A549 (cell line): ENCODE measurements at regions not wholly inside any gene's neighbourhood (a gene's known extent, or its start where the extent isn't known, plus 50 kb on each side); places are given as distances from the start of the nearest gene placed in this dataset.

ENCODE experiments used
- ATAC-seq, 2 experiments: fragments of 200-7000 bp in 1 of 2; fragments of >200 bp in 1 of 2; cut with Nextera tagmentation in 1 of 2; cut with Tn5 transposase in 1 of 2; 3 replicates each; pipeline versions ENCODE4 v1.8.0 to v1.9.1; 2018 to 2020; ENCODE audit warnings: mild to moderate bottlenecking in 1 of 2, moderate library complexity in 1 of 2
- CTCF ChIA-PET: fragments of 300-600 bp; sonication (Branson Sonifier 250); formaldehyde crosslinking; extraction: SDS; loops from one replicate; lab custom pipeline; 2021; ENCODE audit warnings: antibody characterized with exemption, inconsistent platforms; lab: Yijun Ruan, JAX
- POLR2A ChIA-PET: fragments of 350-600 bp; formaldehyde crosslinking; extraction: SDS; loops from one replicate; lab custom pipeline; 2021; ENCODE audit warnings: antibody characterized with exemption, inconsistent platforms; lab: Yijun Ruan, JAX
- DNase-seq, 2 experiments: peaks; one replicate each; pipeline versions ENCODE4 v3.0.0 to v3.0.0-alpha.2; 2011 to 2016; ENCODE audit warnings: low read depth in 1 of 2, low spot score in 1 of 2
- FAIRE-seq: peaks from 2 replicates; lab custom pipeline; 2011; peaks lifted over from hg19 to GRCh38; lab: Jason Lieb, UNC
- H3K27ac ChIP-seq, 2 experiments: fragments of >200 bp; sonication (Bioruptor Twin); formaldehyde crosslinking; 3 replicates each; pipeline ENCODE4 v1.5.1; 2016 to 2017
- H3K4me1 ChIP-seq: fragments of >200 bp; sonication (Bioruptor Twin); formaldehyde crosslinking; 3 replicates; pipeline ENCODE4 v1.6.1; 2016
- H3K4me2 ChIP-seq: fragments of >200 bp; sonication (Bioruptor Twin); formaldehyde crosslinking; 3 replicates; pipeline ENCODE4 v1.6.1; 2016
- H3K4me3 ChIP-seq: fragments of >200 bp; sonication (Bioruptor Twin); formaldehyde crosslinking; 3 replicates; pipeline ENCODE4 v1.5.1; 2016
- H3K9me3 ChIP-seq: fragments of >200 bp; sonication (Bioruptor Twin); formaldehyde crosslinking; 3 replicates; pipeline ENCODE4 v1.6.1; 2016
- BHLHE40 ChIP-seq: IDR thresholded peaks from 2 replicates; pipeline ENCODE4 v1.6.1; 2012; ENCODE audit warnings: low read depth, low read length, inconsistent platforms
- EHF ChIP-seq: fragments of 250-450 bp; sonication (Bioruptor Pico); IDR thresholded peaks from 2 replicates; pipeline ENCODE4 v1.5.0; 2020; ENCODE audit warnings: mild to moderate bottlenecking
- GATA3 ChIP-seq: IDR thresholded peaks from 2 replicates; pipeline ENCODE4 v1.6.1; 2012; ENCODE audit warnings: borderline replicate concordance
- HOXA7 ChIP-seq: fragments of 250-450 bp; sonication (Bioruptor Pico); IDR thresholded peaks from 2 replicates; pipeline ENCODE4 v1.5.0; 2020; ENCODE audit warnings: mild to moderate bottlenecking, moderate library complexity
- HOXB5 ChIP-seq: fragments of 250-450 bp; sonication (Bioruptor Pico); IDR thresholded peaks from 2 replicates; pipeline ENCODE4 v1.5.0; 2020; ENCODE audit warnings: mild to moderate bottlenecking, moderate library complexity
- JUN ChIP-seq, 2 experiments: fragments of >200 bp; sonication (Bioruptor Twin); formaldehyde crosslinking; IDR thresholded peaks; 2 replicates in 1 of 2; 3 replicates in 1 of 2; pipeline ENCODE4 v1.6.1; 2016 to 2017
- MAFK ChIP-seq: fragments of 450-650 bp; IDR thresholded peaks from 2 replicates; pipeline ENCODE4 v1.6.1; 2014; ENCODE audit not compliant: partially characterized antibody
- MAZ ChIP-seq: fragments of 150-350 bp; IDR thresholded peaks from 2 replicates; pipeline ENCODE4 v1.6.1; 2014; ENCODE audit warnings: antibody characterized with exemption, low read depth, low read length, borderline replicate concordance
- MYC ChIP-seq: IDR thresholded peaks from 2 replicates; pipeline ENCODE4 v1.6.1; 2012; ENCODE audit warnings: mild to moderate bottlenecking, inconsistent platforms, low read length, improper control_type of control experiment, borderline replicate concordance
- PHF8 ChIP-seq: fragments of 200-600 bp; sonication (generic); IDR thresholded peaks from 2 replicates; pipeline ENCODE4 v1.6.1; 2016; ENCODE audit warnings: low read depth, mild to moderate bottlenecking, antibody characterized with exemption, moderate library complexity, borderline replicate concordance
- POLR2A ChIP-seq: IDR thresholded peaks from 2 replicates; pipeline ENCODE4 v1.6.1; 2012; ENCODE audit warnings: mild to moderate bottlenecking, low read length
- POLR2AphosphoS2 ChIP-seq: conservative IDR thresholded peaks from 2 replicates; pipeline ENCODE4 v1.6.1; 2012; ENCODE audit warnings: low read length, improper control_type of control experiment, inconsistent platforms
- RAD21 ChIP-seq, 2 experiments: fragments of >200 bp in 1 of 2; sonication (Bioruptor Twin) in 1 of 2; formaldehyde crosslinking in 1 of 2; IDR thresholded peaks in 1 of 2; conservative IDR thresholded peaks in 1 of 2; 2 replicates in 1 of 2; 3 replicates in 1 of 2; pipeline ENCODE4 v1.6.1; 2012 to 2018; ENCODE audit warnings: inconsistent platforms in 1 of 2
- RARB ChIP-seq: fragments of 250-450 bp; sonication (Bioruptor Pico); IDR thresholded peaks from 2 replicates; pipeline ENCODE4 v1.8.0; 2021; ENCODE audit warnings: mild to moderate bottlenecking, moderate library complexity
- RFX5 ChIP-seq: fragments of 450-650 bp; IDR thresholded peaks from 2 replicates; pipeline ENCODE4 v1.7.1; 2014; ENCODE audit warnings: antibody characterized with exemption, mild to moderate bottlenecking, moderate library complexity
- SMC3 ChIP-seq: fragments of >200 bp; sonication (Bioruptor Twin); formaldehyde crosslinking; IDR thresholded peaks from 3 replicates; pipeline ENCODE4 v1.6.1; 2018; ENCODE audit warnings: inconsistent platforms
- SREBF2 ChIP-seq: fragments of 450-650 bp; IDR thresholded peaks from 2 replicates; pipeline ENCODE4 v1.6.1; 2014; ENCODE audit warnings: mild to moderate bottlenecking, moderate library complexity
- TP53 ChIP-seq: fragments of 250-450 bp; sonication (Bioruptor Pico); IDR thresholded peaks from 2 replicates; pipeline ENCODE4 v1.5.0; 2021; ENCODE audit warnings: mild to moderate bottlenecking, moderate library complexity
- ZC3H11A ChIP-seq: fragments of 450-650 bp; IDR thresholded peaks from 2 replicates; pipeline ENCODE4 v1.6.1; 2014; ENCODE audit warnings: antibody characterized with exemption, mild to moderate bottlenecking
- ZSCAN20 ChIP-seq: fragments of 250-450 bp; sonication (Bioruptor Pico); IDR thresholded peaks from 2 replicates; pipeline ENCODE4 v1.8.0; 2022; ENCODE audit warnings: mild to moderate bottlenecking, moderate library complexity
- WGBS: methylation state at CpG from one replicate; pipeline ENCODE4 v1.1.6; 2017; ENCODE audit errors: missing lambda C conversion rate; 5-methylcytosine and 5-hydroxymethylcytosine counted together
- TF ChIP-seq, protein P1 (sequence below): fragments of >200 bp; sonication (Bioruptor Twin); formaldehyde crosslinking; IDR thresholded peaks from 3 replicates; pipeline ENCODE4 v1.6.1; 2016
- TF ChIP-seq, protein P2 (sequence below): IDR thresholded peaks from 2 replicates; pipeline ENCODE4 v1.6.1; 2012
- TF ChIP-seq, protein P3 (sequence below): fragments of 200-600 bp; sonication (generic); IDR thresholded peaks from 2 replicates; pipeline ENCODE4 v1.6.1; 2016; ENCODE audit warnings: antibody characterized with exemption, mild to moderate bottlenecking, moderate library complexity
- TF ChIP-seq, protein P4 (sequence below): fragments of 250-450 bp; sonication (Bioruptor Pico); IDR thresholded peaks from 2 replicates; pipeline ENCODE4 v1.5.0; 2021; ENCODE audit warnings: mild to moderate bottlenecking, moderate library complexity, borderline replicate concordance
- TF ChIP-seq, protein P5 (sequence below): IDR thresholded peaks from 2 replicates; pipeline ENCODE4 v1.6.1; 2012

DNA sequence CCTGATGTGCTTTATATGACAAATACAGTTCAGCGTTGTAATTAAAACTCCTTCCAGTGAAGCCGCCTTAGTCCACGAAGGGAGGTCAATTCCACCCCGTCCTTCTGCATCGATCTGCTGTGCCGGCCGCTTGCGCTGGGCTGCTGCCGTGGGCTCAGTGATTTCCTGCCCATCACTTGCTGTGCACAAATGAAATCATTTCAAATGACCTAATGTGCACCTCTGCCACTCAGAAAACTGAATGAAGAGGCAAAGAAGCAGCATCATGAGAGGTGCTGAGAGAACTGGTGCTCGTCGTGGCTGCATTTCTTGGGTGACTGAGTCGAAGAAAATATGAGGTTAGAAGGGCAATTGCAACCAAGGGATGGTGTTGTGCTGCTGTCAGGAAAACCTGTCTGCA lies 144.3 kb upstream of the SYT6 start (continued):
- TF ChIP-seq JUN (IDR thresholded peaks at IDR 0.05) (no peak), SMC3 (no peak)
- TF ChIP-seq, all 56 proteins: peak for 0

DNA sequence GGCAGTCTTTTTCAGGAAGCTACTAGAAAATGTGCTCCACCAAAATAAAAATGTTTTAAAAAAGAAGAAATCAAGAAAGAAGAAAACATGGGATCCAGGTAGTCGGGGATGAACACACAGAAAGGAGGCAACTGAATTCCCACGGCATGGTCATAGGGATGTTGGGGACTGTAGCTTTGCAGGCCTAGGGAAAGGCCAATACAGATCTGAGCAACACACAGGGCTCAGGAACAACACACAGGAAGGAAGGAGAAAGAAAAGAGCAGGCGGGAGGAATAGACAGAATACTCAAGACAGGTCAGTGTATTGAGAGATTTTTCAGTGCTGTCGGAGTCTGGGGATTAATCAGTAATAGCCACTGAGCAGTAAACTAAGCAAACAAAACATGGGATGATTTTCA lies 142.7 kb upstream of the SYT6 start:
- ATAC-seq (no peak), DNase-seq (no peak), FAIRE-seq (no peak)
- no peaks in the 10 kb centered on the region for H3K9me3 ChIP-seq
- 48% methylated on average over 4 of the region's 4 CpGs for WGBS
- no peak overlapping the region for H3K4me3 ChIP-seq
- no peak overlapping the region for H3K4me2 ChIP-seq
- POLR2A ChIA-PET: no interaction called here
- TF ChIP-seq SMC3 (no peak), HOXA7 (CRISPR knock-in tag) (no peak), GATA3 (no peak), ZC3H11A (no peak), BHLHE40 (no peak), SREBF2 (no peak), RARB (no peak), POLR2AphosphoS2 (no peak), JUN (IDR thresholded peaks at IDR 0.05) (no peak), TP53 (no peak), RFX5 (no peak), ZSCAN20 (CRISPR knock-in tag) (no peak), MAZ (no peak), POLR2A (no peak)
- TF ChIP-seq, protein P1, sequence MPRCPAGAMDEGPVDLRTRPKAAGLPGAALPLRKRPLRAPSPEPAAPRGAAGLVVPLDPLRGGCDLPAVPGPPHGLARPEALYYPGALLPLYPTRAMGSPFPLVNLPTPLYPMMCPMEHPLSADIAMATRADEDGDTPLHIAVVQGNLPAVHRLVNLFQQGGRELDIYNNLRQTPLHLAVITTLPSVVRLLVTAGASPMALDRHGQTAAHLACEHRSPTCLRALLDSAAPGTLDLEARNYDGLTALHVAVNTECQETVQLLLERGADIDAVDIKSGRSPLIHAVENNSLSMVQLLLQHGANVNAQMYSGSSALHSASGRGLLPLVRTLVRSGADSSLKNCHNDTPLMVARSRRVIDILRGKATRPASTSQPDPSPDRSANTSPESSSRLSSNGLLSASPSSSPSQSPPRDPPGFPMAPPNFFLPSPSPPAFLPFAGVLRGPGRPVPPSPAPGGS: no peak
- TF ChIP-seq, protein P2, sequence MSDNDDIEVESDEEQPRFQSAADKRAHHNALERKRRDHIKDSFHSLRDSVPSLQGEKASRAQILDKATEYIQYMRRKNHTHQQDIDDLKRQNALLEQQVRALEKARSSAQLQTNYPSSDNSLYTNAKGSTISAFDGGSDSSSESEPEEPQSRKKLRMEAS: no peak
- TF ChIP-seq, protein P3, sequence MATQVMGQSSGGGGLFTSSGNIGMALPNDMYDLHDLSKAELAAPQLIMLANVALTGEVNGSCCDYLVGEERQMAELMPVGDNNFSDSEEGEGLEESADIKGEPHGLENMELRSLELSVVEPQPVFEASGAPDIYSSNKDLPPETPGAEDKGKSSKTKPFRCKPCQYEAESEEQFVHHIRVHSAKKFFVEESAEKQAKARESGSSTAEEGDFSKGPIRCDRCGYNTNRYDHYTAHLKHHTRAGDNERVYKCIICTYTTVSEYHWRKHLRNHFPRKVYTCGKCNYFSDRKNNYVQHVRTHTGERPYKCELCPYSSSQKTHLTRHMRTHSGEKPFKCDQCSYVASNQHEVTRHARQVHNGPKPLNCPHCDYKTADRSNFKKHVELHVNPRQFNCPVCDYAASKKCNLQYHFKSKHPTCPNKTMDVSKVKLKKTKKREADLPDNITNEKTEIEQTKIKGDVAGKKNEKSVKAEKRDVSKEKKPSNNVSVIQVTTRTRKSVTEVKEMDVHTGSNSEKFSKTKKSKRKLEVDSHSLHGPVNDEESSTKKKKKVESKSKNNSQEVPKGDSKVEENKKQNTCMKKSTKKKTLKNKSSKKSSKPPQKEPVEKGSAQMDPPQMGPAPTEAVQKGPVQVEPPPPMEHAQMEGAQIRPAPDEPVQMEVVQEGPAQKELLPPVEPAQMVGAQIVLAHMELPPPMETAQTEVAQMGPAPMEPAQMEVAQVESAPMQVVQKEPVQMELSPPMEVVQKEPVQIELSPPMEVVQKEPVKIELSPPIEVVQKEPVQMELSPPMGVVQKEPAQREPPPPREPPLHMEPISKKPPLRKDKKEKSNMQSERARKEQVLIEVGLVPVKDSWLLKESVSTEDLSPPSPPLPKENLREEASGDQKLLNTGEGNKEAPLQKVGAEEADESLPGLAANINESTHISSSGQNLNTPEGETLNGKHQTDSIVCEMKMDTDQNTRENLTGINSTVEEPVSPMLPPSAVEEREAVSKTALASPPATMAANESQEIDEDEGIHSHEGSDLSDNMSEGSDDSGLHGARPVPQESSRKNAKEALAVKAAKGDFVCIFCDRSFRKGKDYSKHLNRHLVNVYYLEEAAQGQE: no peak
- no peak overlapping the region for H3K27ac ChIP-seq
- no peaks in the 10 kb centered on the region for H3K4me1 ChIP-seq
- CTCF ChIA-PET: interaction anchor here (1.1 kb wide), 1 partner anchor 14 kb away, joined by 3 read pairs; no protein-coding TSS in a partner anchor

DNA sequence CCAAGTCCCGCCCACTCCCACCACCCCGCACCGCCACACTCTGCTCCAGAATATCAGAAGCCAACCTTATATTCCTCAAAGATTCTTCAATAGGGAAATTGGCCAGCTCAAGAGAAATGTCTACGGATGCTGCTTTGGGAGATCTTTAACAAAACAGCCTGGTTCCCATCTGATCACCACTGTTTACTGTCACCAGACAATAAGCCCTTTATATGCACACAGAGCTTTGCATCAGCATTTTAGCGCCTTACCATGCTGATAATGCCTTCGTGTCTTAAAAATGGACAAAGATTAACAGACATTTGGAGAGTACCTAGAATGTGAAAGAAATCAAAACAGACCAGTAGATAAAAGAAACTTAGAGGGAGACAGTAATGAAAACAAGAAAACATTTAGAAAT lies 141.7 kb upstream of the SYT6 start:
- CTCF ChIA-PET: no interaction called here
- POLR2A ChIA-PET: no interaction called here
- DNase-seq (no peak), FAIRE-seq (no peak), ATAC-seq (no peak)
- no peaks in the 10 kb centered on the region for H3K4me1 ChIP-seq
- WGBS: 45% methylated on average over 6 of the region's 6 CpGs
- H3K9me3 ChIP-seq: no peaks in the 10 kb centered on the region
- no peak overlapping the region for H3K4me2 ChIP-seq
- no peak overlapping the region for H3K4me3 ChIP-seq
- no peak overlapping the region for H3K27ac ChIP-seq
- no peak for TF ChIP-seq HOXB5 (CRISPR knock-in tag)
- no peak for TF ChIP-seq PHF8
- no peak for TF ChIP-seq RAD21 (conservative IDR thresholded peaks at IDR 0.05 in 1 of 2, IDR thresholded peaks at IDR 0.05 in 1 of 2)
- TF ChIP-seq, protein P4, sequence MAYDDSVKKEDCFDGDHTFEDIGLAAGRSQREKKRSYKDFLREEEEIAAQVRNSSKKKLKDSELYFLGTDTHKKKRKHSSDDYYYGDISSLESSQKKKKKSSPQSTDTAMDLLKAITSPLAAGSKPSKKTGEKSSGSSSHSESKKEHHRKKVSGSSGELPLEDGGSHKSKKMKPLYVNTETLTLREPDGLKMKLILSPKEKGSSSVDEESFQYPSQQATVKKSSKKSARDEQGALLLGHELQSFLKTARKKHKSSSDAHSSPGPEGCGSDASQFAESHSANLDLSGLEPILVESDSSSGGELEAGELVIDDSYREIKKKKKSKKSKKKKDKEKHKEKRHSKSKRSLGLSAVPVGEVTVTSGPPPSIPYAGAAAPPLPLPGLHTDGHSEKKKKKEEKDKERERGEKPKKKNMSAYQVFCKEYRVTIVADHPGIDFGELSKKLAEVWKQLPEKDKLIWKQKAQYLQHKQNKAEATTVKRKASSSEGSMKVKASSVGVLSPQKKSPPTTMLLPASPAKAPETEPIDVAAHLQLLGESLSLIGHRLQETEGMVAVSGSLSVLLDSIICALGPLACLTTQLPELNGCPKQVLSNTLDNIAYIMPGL: no peak
- TF ChIP-seq, protein P1: no peak
- TF ChIP-seq EHF: no peak
- no peak for TF ChIP-seq POLR2A
- TF ChIP-seq MYC: no peak
- TF ChIP-seq, protein P5, sequence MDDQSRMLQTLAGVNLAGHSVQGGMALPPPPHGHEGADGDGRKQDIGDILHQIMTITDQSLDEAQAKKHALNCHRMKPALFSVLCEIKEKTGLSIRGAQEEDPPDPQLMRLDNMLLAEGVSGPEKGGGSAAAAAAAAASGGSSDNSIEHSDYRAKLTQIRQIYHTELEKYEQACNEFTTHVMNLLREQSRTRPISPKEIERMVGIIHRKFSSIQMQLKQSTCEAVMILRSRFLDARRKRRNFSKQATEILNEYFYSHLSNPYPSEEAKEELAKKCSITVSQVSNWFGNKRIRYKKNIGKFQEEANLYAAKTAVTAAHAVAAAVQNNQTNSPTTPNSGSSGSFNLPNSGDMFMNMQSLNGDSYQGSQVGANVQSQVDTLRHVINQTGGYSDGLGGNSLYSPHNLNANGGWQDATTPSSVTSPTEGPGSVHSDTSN: no peak
- no peak for TF ChIP-seq MAFK
